ENCODE measurements at regions not wholly inside any gene's neighbourhood (a gene's known extent, or its start where the extent isn't known, plus 50 kb on each side); places are given as distances from the start of the nearest gene placed in this dataset.
"Not testable (repeated sequence)": the region's sequence is repeated elsewhere in the genome, so short reads cannot be mapped to it uniquely, and the experiment has no call there.

DNA sequence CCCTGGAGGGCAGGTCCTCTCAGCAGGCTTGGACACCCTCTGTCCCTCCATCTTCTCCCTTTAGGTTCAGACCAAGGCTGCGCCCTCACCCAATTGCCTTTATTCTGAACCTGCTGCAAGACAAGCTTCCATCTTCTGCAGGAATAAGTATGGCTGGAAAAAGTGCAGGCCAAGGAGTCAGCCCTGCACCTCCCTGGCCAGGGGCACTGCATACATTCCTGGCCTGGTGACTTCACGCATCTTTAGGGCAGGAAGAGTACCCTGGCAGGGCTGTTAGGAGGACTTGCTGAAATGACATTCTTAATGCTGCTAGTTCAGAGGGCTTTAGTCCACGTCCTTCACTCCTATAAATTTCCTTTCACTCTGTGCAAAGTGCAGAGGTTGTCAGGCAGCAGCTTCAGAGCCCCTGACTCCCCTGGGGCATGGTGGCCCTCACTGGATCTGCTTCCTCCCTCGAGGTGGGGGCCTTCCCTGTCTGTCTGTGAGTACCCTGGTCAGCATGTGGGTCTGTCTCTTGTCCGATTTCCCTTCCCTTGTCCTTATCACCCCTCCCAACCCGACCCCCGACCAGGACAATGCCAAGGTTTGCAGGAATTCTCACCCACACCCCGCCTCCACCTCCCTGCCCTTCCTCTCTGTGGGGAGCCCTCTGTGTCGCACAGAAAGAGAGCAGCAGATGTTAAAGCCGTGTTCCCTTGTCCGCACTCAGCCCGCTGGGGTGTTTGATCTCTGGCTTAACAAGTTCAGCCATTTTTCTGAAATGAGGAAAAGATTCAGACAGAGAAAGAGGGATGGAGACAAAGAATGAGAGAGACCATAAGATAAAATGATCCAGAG, 124.5 kb upstream of the SYT13 start:
- Mint-ChIP-seq H3K4me3 (no peak overlapping the region), H3K36me3 (no peaks in the 10 kb centered on the region), H3K27ac (no peak overlapping the region), H3K4me1 (no peaks in the 10 kb centered on the region), H3K27me3 (peaks cover 49% of the 10 kb centered on the region), H3K9me3 (no peaks in the 10 kb centered on the region)
- no peak for ATAC-seq

DNA sequence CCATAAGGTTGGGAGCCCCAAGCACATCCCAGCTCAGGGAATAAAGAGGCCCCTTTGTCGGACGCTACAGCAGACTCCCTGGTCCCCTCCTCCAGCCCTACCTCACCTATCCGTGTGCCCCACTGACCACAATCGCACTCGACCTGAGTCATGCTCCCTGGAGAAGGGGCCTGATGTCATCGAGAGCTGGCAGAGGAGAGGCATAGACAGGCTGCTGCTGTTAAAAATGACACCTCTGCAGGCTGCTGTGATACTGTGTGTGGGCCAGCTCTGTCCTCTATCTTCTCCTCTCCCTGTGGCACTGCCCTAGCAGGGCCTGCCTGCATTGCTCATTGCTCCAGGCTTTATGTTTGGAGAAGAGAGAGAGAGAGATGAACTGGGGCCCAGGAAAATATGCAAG, 123.4 kb upstream of the SYT13 start:
- no peak overlapping the region for H3K4me3 Mint-ChIP-seq
- ATAC-seq, result no peak
- H3K27me3 Mint-ChIP-seq, result peaks cover 55% of the 10 kb centered on the region

DNA sequence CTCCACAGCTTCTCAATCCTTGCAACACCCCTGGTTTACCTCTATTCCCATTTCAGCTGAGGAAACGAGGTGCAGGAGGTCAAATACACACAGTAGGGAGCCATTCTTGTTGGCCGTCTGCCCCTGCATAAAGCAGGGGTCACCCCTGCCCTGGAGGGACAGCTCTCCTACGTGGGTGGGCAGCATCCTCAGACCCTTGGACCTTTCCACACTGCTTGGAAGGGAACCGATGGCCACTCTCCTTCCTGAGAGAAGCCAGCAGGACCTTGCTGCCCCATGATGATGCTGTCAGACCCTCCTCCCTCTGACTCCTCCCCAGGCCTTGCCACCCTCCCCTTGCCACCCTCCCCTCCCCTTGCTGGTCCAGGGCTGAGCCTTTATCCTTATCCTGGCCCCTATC, 121.1 kb upstream of the SYT13 start:
- no peaks in the 10 kb centered on the region for H3K36me3 Mint-ChIP-seq
- peaks cover 50% of the 10 kb centered on the region for H3K27me3 Mint-ChIP-seq
- H3K4me1 Mint-ChIP-seq, result no peaks in the 10 kb centered on the region
- H3K9me3 Mint-ChIP-seq, result no peaks in the 10 kb centered on the region
- H3K4me3 Mint-ChIP-seq, result no peak overlapping the region
- ATAC-seq, result no peak
- H3K27ac Mint-ChIP-seq, result no peak overlapping the region

More for the DNA sequence above, 123.4 kb upstream of the SYT13 start:
- no peaks in the 10 kb centered on the region for H3K4me1 Mint-ChIP-seq
- no peaks in the 10 kb centered on the region for H3K9me3 Mint-ChIP-seq
- no peaks in the 10 kb centered on the region for H3K36me3 Mint-ChIP-seq
- no peak overlapping the region for H3K27ac Mint-ChIP-seq

DNA sequence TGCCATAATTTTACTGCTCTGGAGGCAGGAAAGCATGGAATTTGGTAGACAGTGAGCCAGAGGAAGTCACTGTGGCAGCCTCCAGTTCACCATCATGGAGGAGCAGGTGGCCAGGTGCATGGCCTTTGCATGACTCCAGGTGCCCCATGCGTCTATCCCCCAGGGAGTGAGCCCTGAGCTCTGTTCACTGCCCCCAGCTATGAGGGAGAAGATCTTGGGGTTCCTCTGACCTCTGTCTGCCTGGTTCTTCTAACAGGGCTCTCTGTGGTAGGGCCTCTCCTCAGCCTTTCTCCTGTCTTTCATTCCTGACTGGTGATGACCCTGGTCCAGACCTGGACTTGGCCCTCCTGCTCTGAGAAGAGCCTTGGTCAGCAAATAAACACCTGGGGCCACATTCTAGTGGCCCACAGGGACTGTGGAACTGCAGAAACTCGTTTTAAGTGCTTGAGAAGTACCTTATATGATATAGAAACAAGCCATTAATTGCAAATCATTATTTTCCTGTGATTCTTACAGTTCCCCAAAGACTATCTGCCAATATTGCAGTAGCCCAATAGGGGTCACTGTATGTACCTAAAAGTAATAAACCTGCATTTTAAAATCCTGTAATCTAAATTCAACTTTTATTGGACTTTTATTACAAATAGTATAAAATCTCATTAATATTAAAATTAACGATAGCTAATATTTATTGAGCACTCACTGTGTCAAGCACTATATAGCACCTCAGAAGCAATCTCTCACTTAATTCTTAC, 120.0 kb upstream of the SYT13 start:
- no peak for ATAC-seq
- no peaks in the 10 kb centered on the region for H3K9me3 Mint-ChIP-seq
- peaks cover 41% of the 10 kb centered on the region for H3K27me3 Mint-ChIP-seq
- no peaks in the 10 kb centered on the region for H3K4me1 Mint-ChIP-seq
- H3K27ac Mint-ChIP-seq, result no peak overlapping the region
- H3K4me3 Mint-ChIP-seq, result no peak overlapping the region
- H3K36me3 Mint-ChIP-seq, result no peaks in the 10 kb centered on the region

DNA sequence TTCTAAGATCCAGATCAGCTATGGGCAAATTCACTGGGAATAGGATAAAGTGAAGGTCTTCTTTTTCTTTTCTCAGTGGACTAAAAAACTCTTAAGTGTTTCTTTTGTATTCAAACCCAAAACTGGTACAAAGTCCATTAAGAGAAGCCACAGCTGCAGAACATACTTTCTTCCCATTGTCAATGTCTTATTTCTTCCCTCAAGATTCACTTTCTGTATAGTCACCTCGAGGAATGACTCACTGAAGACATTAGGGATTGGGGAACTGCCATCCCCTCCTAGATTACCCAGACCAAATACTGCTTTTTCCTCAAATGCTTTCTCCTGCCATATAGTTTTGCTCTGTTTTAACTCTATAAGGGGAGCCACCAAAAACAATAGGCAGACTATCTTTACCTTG, 117.4 kb upstream of the SYT13 start:
- not testable (repeated sequence) for H3K9me3 Mint-ChIP-seq, H3K4me1 Mint-ChIP-seq, H3K4me3 Mint-ChIP-seq, H3K36me3 Mint-ChIP-seq, H3K27ac Mint-ChIP-seq, ATAC-seq
- peaks cover 45% of the 10 kb centered on the region for H3K27me3 Mint-ChIP-seq

DNA sequence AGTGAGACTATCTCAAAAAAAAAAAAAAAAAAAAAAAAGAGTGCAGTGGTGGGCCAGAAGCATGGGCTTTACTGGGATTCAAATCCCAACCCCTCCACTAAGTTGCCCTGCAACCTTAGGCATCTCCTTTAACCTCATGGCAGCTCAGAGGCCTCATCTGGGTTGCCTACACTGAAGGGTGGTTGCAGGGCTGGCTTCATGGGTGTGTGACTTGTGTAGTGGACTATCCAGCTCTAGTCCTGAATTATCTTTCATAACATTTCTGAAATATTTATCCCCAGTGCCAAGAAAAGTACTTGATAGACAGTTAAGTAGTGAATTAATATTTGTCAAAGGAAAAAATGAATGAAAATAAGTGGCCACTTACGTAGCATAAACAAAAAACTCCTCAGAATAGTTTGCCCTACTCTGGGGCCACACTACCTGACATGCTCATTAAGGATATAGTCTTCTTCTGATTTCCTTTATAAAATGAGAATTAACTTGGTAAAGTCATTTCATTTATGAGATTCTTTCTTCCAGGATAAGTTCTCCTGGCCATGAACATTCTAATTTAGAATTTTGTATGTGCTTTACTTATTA, 116.0 kb upstream of the SYT13 start:
- no peak for ATAC-seq
- H3K36me3 Mint-ChIP-seq, result no peaks in the 10 kb centered on the region
- H3K27me3 Mint-ChIP-seq, result peaks cover 35% of the 10 kb centered on the region
- H3K27ac Mint-ChIP-seq, result no peak overlapping the region
- H3K9me3 Mint-ChIP-seq, result peaks cover 2% of the 10 kb centered on the region
- H3K4me1 Mint-ChIP-seq, result no peaks in the 10 kb centered on the region
- H3K4me3 Mint-ChIP-seq, result no peak overlapping the region

DNA sequence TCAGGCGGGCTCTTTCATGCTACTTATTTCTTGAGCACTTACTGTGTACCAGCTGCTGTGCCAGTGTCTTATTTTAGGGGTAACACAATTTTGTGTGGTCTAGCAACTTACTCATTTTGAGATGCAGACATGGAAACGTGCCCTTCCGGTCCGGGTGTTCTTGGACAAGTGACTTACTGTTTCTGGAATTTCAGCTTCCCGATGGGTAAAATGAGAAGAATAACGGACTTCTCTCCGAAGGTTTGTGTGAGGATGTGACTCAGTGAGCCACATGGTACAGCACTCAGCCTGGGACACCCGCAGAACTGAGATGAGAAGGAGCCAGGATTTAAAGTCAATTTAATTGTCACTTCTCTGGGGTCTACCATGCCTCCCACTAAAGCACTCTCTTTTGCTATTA, 114.5 kb upstream of the SYT13 start:
- no peaks in the 10 kb centered on the region for H3K36me3 Mint-ChIP-seq
- peaks cover 38% of the 10 kb centered on the region for H3K27me3 Mint-ChIP-seq
- no peaks in the 10 kb centered on the region for H3K4me1 Mint-ChIP-seq
- peaks cover 2% of the 10 kb centered on the region for H3K9me3 Mint-ChIP-seq
- H3K27ac Mint-ChIP-seq, result no peak overlapping the region
- H3K4me3 Mint-ChIP-seq, result no peak overlapping the region
- ATAC-seq, result no peak

DNA sequence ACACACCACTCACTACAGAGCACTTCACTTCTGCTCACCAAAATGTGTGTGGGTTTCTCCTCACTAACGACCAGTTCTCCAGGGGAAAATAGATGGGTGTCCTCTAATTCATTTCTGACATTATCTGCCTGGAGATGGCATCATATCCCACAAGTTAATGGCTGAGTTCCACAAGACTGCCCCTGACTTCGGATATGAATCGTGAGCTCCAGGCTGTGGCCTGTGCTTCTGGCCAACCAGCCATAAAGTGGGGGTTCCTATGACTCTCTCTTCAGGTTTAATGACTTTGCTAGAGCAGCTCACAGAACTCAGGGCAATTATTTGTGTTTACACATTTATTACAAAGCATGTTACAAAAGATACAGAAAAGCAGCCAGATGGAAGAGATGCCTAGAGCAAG, 113.0 kb upstream of the SYT13 start:
- peaks cover 2% of the 10 kb centered on the region for H3K9me3 Mint-ChIP-seq
- peaks cover 36% of the 10 kb centered on the region for H3K27me3 Mint-ChIP-seq
- H3K36me3 Mint-ChIP-seq, result no peaks in the 10 kb centered on the region
- H3K4me3 Mint-ChIP-seq, result no peak overlapping the region
- H3K27ac Mint-ChIP-seq, result no peak overlapping the region
- H3K4me1 Mint-ChIP-seq, result no peaks in the 10 kb centered on the region
- no peak for ATAC-seq

DNA sequence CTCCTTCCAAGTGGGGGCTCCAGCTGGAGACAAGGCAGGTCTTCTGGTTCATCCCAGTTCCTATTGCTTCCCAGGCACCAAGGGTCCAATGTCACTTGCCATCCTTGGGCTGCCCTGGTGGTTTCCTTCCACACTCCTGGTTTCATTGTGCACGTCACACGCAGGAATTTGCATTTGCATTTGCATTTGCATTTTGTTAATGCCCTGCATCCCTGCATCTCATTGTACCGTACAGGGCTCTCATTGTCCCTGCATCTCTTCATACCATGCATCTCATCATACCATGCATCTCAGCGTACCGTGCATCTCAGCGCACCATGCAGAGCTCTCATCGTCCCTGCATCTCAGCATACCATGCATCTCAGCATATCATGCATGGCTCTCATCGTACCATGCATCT, 112.2 kb upstream of the SYT13 start:
- no peaks in the 10 kb centered on the region for H3K4me1 Mint-ChIP-seq
- no peak overlapping the region for H3K27ac Mint-ChIP-seq
- ATAC-seq, result no peak
- H3K27me3 Mint-ChIP-seq, result peaks cover 40% of the 10 kb centered on the region
- peaks cover 2% of the 10 kb centered on the region for H3K9me3 Mint-ChIP-seq
- H3K4me3 Mint-ChIP-seq, result no peak overlapping the region
- H3K36me3 Mint-ChIP-seq, result no peaks in the 10 kb centered on the region

DNA sequence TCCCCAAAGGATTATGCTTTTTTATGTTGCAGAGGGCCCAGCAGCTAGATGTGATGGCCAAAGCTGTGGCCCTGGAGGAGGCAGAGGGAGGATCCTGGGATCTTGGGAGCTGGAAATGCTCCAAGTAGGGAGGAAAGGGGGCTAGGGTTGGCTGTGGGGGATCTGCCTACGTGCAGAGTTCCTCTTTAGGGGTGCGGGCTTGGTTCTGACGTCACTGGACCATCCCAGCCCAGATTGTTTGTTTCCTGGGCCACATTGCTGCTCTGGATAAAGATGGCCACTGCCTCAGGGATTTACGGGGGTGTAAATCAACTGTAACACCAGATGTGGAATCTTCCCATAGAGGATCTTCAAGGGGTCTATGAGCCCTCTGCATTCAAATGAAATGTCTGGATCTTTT, 110.3 kb upstream of the SYT13 start:
- ATAC-seq, result no peak
- Mint-ChIP-seq H3K9me3 (peaks cover 2% of the 10 kb centered on the region), H3K27me3 (peaks cover 46% of the 10 kb centered on the region), H3K4me1 (no peaks in the 10 kb centered on the region), H3K27ac (no peak overlapping the region), H3K36me3 (no peaks in the 10 kb centered on the region), H3K4me3 (no peak overlapping the region)

DNA sequence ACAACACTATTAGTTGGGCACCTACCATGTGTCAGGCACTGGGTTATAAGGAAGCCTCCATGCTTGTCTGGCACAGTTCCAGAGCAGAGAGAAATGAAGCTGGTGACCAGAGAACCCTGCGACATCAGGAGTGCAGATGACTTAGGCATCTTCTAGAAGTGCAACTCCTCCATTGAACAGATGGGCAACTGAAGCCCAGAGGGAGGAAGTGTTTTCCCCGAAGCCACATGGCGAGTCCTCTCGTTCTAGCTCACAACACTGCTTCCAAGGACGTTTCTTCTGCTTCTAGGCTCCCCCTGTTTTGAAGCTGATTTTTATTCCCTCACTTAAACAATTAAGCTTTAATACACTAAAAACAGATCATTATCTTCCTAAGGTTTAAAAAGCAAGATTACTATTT, 109.8 kb upstream of the SYT13 start:
- Mint-ChIP-seq H3K27ac (no peak overlapping the region), H3K27me3 (peaks cover 50% of the 10 kb centered on the region), H3K4me1 (no peaks in the 10 kb centered on the region), H3K36me3 (no peaks in the 10 kb centered on the region), H3K4me3 (no peak overlapping the region), H3K9me3 (peaks cover 2% of the 10 kb centered on the region)
- ATAC-seq, result no peak

DNA sequence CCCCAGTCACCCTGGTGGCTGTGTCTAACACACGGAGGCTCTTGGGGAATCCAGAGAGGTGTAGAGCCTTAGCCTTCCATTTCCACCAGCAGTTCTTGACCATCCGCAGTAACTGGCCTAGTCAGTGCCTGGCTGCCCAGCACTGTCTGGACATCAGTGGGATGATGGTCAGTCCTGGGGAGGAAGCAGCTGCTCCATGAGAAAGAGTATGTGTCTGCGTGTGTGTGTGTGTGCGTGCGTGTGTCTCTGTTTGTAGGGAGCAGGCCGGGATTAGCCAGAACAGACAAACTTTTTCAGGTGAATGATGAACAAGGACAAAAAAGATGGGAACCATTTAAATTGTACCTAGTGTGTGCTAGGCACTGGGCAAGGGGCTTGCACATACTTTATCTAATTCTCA, 109.3 kb upstream of the SYT13 start:
- ATAC-seq, result no peak
- H3K27ac Mint-ChIP-seq, result no peak overlapping the region
- no peak overlapping the region for H3K4me3 Mint-ChIP-seq
- H3K27me3 Mint-ChIP-seq, result peaks cover 55% of the 10 kb centered on the region
- H3K4me1 Mint-ChIP-seq, result no peaks in the 10 kb centered on the region
- H3K9me3 Mint-ChIP-seq, result peaks cover 2% of the 10 kb centered on the region
- no peaks in the 10 kb centered on the region for H3K36me3 Mint-ChIP-seq

DNA sequence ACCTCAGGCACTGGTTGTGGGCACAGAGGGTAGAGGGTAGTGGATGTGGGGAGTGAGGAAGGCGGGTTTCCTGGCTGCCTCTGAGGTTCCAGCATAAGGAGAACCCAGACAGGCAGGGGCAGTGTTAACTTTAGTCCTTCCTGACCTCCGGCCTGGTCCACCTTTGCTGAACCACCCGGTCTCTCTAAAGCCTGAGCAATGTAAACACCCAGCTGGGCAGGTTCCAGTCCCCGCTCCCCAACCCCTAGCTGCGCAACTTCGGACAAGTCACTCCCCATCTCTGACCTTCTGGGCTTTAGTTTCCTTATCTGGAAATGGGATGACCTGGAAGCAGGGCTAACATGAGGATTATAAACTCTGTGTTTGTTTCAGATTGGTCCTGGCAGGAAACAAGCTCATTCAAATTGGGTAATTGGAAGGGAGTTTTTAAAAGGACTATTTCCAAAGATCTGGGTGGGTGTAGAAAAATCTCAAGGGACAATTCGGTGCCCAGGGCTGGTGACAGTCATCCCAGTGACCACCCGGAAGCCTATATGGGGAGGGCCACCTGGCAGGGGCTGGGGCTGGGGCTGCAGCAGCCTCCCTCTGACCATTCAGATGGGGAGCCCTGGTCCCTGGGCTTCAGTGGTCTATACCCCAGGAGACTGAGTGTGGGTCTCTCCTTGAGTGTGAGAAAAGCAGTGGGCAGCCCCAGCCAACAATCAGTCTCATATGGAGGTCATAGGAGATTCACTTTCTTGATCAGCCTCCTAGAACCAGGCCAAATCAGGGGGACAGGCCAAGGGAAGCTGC, 108.3 kb upstream of the SYT13 start:
- Mint-ChIP-seq H3K4me3 (no peak overlapping the region), H3K36me3 (no peaks in the 10 kb centered on the region), H3K4me1 (no peaks in the 10 kb centered on the region), H3K27ac (no peak overlapping the region), H3K27me3 (peaks cover 51% of the 10 kb centered on the region), H3K9me3 (peaks cover 2% of the 10 kb centered on the region)
- no peak for ATAC-seq

DNA sequence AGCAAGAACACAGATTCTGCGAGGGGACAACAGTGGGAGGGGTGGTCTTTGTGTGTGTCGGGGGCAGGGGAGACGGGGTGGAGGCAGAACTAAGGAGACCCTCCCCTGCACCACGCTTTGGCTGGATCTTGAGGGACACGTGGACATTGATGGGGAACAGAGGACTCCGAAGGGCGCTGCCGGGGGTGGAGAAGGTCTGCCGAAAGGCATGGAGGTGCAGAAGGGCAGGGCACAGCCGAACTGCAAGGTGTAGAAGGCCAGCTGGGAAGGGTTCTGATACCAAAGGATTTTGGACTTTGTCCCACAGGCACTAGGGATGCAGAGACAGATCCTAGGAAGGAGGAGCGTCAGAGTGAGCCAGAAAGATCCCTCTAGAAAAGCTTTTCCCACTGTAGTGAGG, 107.7 kb upstream of the SYT13 start:
- Mint-ChIP-seq H3K4me3 (no peak overlapping the region), H3K36me3 (no peaks in the 10 kb centered on the region), H3K9me3 (peaks cover 2% of the 10 kb centered on the region), H3K27ac (no peak overlapping the region), H3K27me3 (peaks cover 48% of the 10 kb centered on the region), H3K4me1 (no peaks in the 10 kb centered on the region)
- ATAC-seq, result no peak

DNA sequence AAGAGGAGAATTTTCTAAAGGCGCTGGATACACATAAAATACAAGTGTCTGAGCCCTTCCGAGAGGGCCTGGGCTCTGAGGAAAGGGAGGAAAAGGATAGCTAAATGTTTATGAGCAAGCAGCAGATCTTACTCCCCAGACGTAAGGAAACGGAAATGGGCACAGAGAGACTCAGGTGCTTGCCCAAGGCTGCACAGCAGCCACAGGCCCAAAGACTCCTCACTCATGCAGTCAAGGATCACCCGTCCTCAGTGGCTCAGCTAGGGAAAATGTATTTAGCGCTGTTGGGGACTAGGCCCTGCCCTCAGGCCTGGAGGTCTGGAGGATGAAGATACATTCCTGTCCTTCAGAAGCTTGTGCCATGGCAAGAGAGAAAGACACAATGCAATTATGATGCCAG, 107.2 kb upstream of the SYT13 start:
- Mint-ChIP-seq H3K4me1 (no peaks in the 10 kb centered on the region), H3K36me3 (no peaks in the 10 kb centered on the region), H3K27me3 (peaks cover 48% of the 10 kb centered on the region), H3K9me3 (no peaks in the 10 kb centered on the region), H3K4me3 (no peak overlapping the region), H3K27ac (no peak overlapping the region)
- no peak for ATAC-seq
